H1 (cell line): ENCODE measurements at regions not wholly inside any gene's neighbourhood (a gene's known extent, or its start where the extent isn't known, plus 50 kb on each side); places are given as distances from the start of the nearest gene placed in this dataset.

ENCODE experiments used
- CTCF ChIA-PET: fragments of 300-600 bp; sonication (Branson Sonifier 250); formaldehyde crosslinking; loops from one replicate; lab custom pipeline; 2021; ENCODE audit not compliant: partially characterized antibody; lab: Charles Lee
- POLR2A ChIA-PET: fragments of 300-600 bp; sonication (Branson Sonifier 250); formaldehyde crosslinking; loops from one replicate; lab custom pipeline; 2021; ENCODE audit warnings: inconsistent platforms; ENCODE audit not compliant: partially characterized antibody; lab: Charles Lee
- DNase-seq, 2 experiments: peaks; one replicate each; pipeline versions ENCODE4 v3.0.0 to v3.0.0-alpha.2; 2010 to 2022; ENCODE audit warnings: low spot score in 2 of 2, low read depth in 1 of 2, mixed read lengths in 1 of 2
- FAIRE-seq: peaks from 2 replicates; lab custom pipeline; 2011; peaks lifted over from hg19 to GRCh38; lab: Jason Lieb, UNC
- H2AFZ ChIP-seq: 2 replicates; pipeline ENCODE4 v1.8.1; 2012; ENCODE audit warnings: low read length, inconsistent platforms
- H2AK5ac ChIP-seq: 2 replicates; pipeline ENCODE4 v1.6.1; 2013; ENCODE audit warnings: low read depth, low read length
- H2BK120ac ChIP-seq: replicated peaks from 2 replicates; pipeline ENCODE3; 2013; ENCODE audit warnings: low read depth, low read length, inconsistent platforms
- H2BK12ac ChIP-seq: 2 replicates; pipeline ENCODE4 v1.6.1; 2013; ENCODE audit warnings: low read depth, low read length
- H2BK15ac ChIP-seq: 2 replicates; pipeline ENCODE4 v1.6.1; 2013; ENCODE audit warnings: low read length
- H2BK20ac ChIP-seq: 2 replicates; pipeline ENCODE4 v1.6.1; 2013; ENCODE audit warnings: low read length
- H2BK5ac ChIP-seq: 2 replicates; pipeline ENCODE4 v1.6.1; 2013; ENCODE audit warnings: low read depth, low read length
- H3K14ac ChIP-seq: 2 replicates; pipeline ENCODE4 v1.6.1; 2013; ENCODE audit warnings: inconsistent platforms; ENCODE audit not compliant: insufficient read length
- H3K18ac ChIP-seq: 2 replicates; pipeline ENCODE4 v1.6.1; 2013; ENCODE audit warnings: low read length; ENCODE audit errors: extremely low read depth
- H3K23ac ChIP-seq: 2 replicates; pipeline ENCODE4 v1.6.1; 2013; ENCODE audit warnings: inconsistent platforms; ENCODE audit not compliant: insufficient read length
- H3K23me2 ChIP-seq: 2 replicates; pipeline ENCODE4 v1.6.1; 2013; ENCODE audit warnings: low read depth, low read length
- H3K27ac ChIP-seq: 2 replicates; pipeline ENCODE4 v1.6.1; 2011; ENCODE audit warnings: low read depth, low read length, inconsistent platforms
- H3K27me3 ChIP-seq, 4 experiments: replicated peaks in 1 of 4; 1 replicate in 1 of 4; 2 replicates in 3 of 4; pipeline versions ENCODE4 v1.6.1 to v1.8.1; 2011 to 2013; ENCODE audit warnings: low read length in 3 of 4, mild to moderate bottlenecking in 3 of 4, inconsistent platforms in 2 of 4, mixed read lengths in 2 of 4, moderate library complexity in 1 of 4; ENCODE audit not compliant: control insufficient read depth in 3 of 4, insufficient read depth in 3 of 4; ENCODE audit errors: extremely low read depth in 1 of 4
- H3K36me3 ChIP-seq, 4 experiments: 2 replicates each; pipeline versions ENCODE4 v1.6.1 to v1.8.1; 2011 to 2013; ENCODE audit warnings: mild to moderate bottlenecking in 4 of 4, low read length in 3 of 4, moderate library complexity in 2 of 4, control low read depth in 1 of 4, inconsistent platforms in 1 of 4; ENCODE audit not compliant: insufficient read depth in 4 of 4, control insufficient read depth in 2 of 4
- H3K4ac ChIP-seq: replicated peaks from 2 replicates; pipeline ENCODE3; 2013; ENCODE audit warnings: low read length, low read depth, mixed read lengths, inconsistent platforms; ENCODE audit not compliant: insufficient read length
- H3K4me1 ChIP-seq, 4 experiments: replicated peaks in 1 of 4; 1 replicate in 1 of 4; 2 replicates in 3 of 4; pipeline versions ENCODE4 v1.6.1 to v1.8.1; 2011 to 2013; ENCODE audit warnings: low read length in 3 of 4, inconsistent platforms in 2 of 4, mixed read lengths in 1 of 4; ENCODE audit not compliant: insufficient read depth in 4 of 4, control insufficient read depth in 3 of 4
- H3K4me2 ChIP-seq, 2 experiments: 2 replicates each; pipeline versions ENCODE4 v1.6.1 to v1.8.1; 2011 to 2013; ENCODE audit warnings: low read depth in 2 of 2, low read length in 2 of 2, control low read depth in 1 of 2, inconsistent platforms in 1 of 2, mild to moderate bottlenecking in 1 of 2; ENCODE audit not compliant: insufficient read depth in 1 of 2
- H3K4me3 ChIP-seq, 4 experiments: fragments of 200-600, 300-600 bp in 1 of 4; sonication (generic), shearing (Covaris generic), sonication (Bioruptor Twin) in 1 of 4; 2 replicates each; pipeline versions ENCODE4 v1.5.1 to v1.8.1; 2011 to 2016; ENCODE audit warnings: low read length in 4 of 4, low read depth in 3 of 4, control low read depth in 2 of 4, inconsistent platforms in 2 of 4, mild to moderate bottlenecking in 2 of 4, mixed read lengths in 1 of 4, moderate library complexity in 1 of 4; ENCODE audit not compliant: insufficient read depth in 2 of 4; ENCODE audit errors: extremely low read depth in 1 of 4
- H3K56ac ChIP-seq: replicated peaks from 2 replicates; pipeline ENCODE3; 2013; ENCODE audit warnings: low read depth, mild to moderate bottlenecking, mixed read lengths, low read length, inconsistent platforms; ENCODE audit not compliant: insufficient read length
- H3K79me1 ChIP-seq: 2 replicates; pipeline ENCODE4 v1.6.1; 2013; ENCODE audit warnings: low read depth, low read length, control low read depth
- H3K79me2 ChIP-seq, 2 experiments: 2 replicates each; pipeline versions ENCODE4 v1.6.1 to v1.8.1; 2012 to 2013; ENCODE audit warnings: low read length in 2 of 2, mild to moderate bottlenecking in 2 of 2, inconsistent platforms in 1 of 2; ENCODE audit not compliant: insufficient read depth in 2 of 2, control insufficient read depth in 1 of 2
- H3K9ac ChIP-seq, 4 experiments: replicated peaks in 1 of 4; 1 replicate in 1 of 4; 2 replicates in 3 of 4; pipeline versions ENCODE4 v1.6.1 to v1.8.1; 2011 to 2013; ENCODE audit warnings: low read depth in 3 of 4, low read length in 3 of 4, control low read depth in 2 of 4, mild to moderate bottlenecking in 2 of 4, moderate library complexity in 2 of 4, inconsistent platforms in 1 of 4; ENCODE audit errors: extremely low read depth in 1 of 4
- H3K9me3 ChIP-seq, 2 experiments: 2 replicates each; pipeline versions ENCODE4 v1.6.1 to v1.8.1; 2012 to 2013; ENCODE audit warnings: mild to moderate bottlenecking in 2 of 2, moderate library complexity in 2 of 2, control low read depth in 1 of 2, inconsistent platforms in 1 of 2, low read depth in 1 of 2, low read length in 1 of 2, mixed read lengths in 1 of 2; ENCODE audit not compliant: insufficient read depth in 2 of 2
- H4K20me1 ChIP-seq, 2 experiments: replicated peaks in 1 of 2; 2 replicates each; pipeline versions ENCODE3 to v1.8.1; 2011 to 2013; ENCODE audit warnings: inconsistent platforms in 2 of 2, low read length in 2 of 2, mild to moderate bottlenecking in 1 of 2; ENCODE audit not compliant: insufficient read depth in 2 of 2, control insufficient read depth in 1 of 2
- H4K5ac ChIP-seq: 2 replicates; pipeline ENCODE4 v1.6.1; 2013; ENCODE audit warnings: low read length, low read depth, mixed read lengths, inconsistent platforms; ENCODE audit not compliant: insufficient read length
- H4K8ac ChIP-seq: 2 replicates; pipeline ENCODE4 v1.8.0; 2013; ENCODE audit warnings: mild to moderate bottlenecking, moderate library complexity, low read length, inconsistent platforms; ENCODE audit not compliant: insufficient read depth; ENCODE audit errors: extremely low read depth
- H4K91ac ChIP-seq: replicated peaks from 2 replicates; pipeline ENCODE3; 2013; ENCODE audit warnings: low read length, mixed read lengths, inconsistent platforms; ENCODE audit not compliant: insufficient read length
- CHD2 ChIP-seq: IDR thresholded peaks from 2 replicates; pipeline ENCODE4 v1.6.1; 2012; ENCODE audit warnings: low read length, improper control_type of control experiment
- HDAC6 ChIP-seq: IDR thresholded peaks from one replicate; pipeline ENCODE4 v1.7.1; 2012; ENCODE audit warnings: low read depth, mild to moderate bottlenecking, inconsistent platforms, low read length, moderate library complexity
- KDM5A ChIP-seq: fragments of 200-600 bp; IDR thresholded peaks from 2 replicates; pipeline ENCODE4 v1.7.1; 2012; ENCODE audit warnings: mild to moderate bottlenecking, low read length, inconsistent platforms, mixed read lengths
- MAFK ChIP-seq: IDR thresholded peaks from 2 replicates; pipeline ENCODE4 v1.6.1; 2012; ENCODE audit warnings: low read depth, mild to moderate bottlenecking, improper control_type of control experiment, low read length
- POU5F1 ChIP-seq: IDR thresholded peaks from 2 replicates; pipeline ENCODE4 v1.6.1; 2011; ENCODE audit warnings: low read depth, mild to moderate bottlenecking, low read length, moderate library complexity
- RFX5 ChIP-seq: IDR thresholded peaks from 2 replicates; pipeline ENCODE4 v1.6.1; 2011; ENCODE audit warnings: low read depth, low read length, improper control_type of control experiment, borderline replicate concordance
- SAP30 ChIP-seq: fragments of 300-600 bp; sonication (generic); IDR thresholded peaks from 2 replicates; pipeline ENCODE4 v1.7.1; 2012; ENCODE audit warnings: low read length, moderate library complexity, mild to moderate bottlenecking, inconsistent platforms; ENCODE audit not compliant: insufficient read depth, insufficient replicate concordance
- YY1 ChIP-seq: IDR thresholded peaks from 2 replicates; pipeline ENCODE4 v1.6.1; 2011; ENCODE audit warnings: low read depth, mild to moderate bottlenecking, low read length

DNA sequence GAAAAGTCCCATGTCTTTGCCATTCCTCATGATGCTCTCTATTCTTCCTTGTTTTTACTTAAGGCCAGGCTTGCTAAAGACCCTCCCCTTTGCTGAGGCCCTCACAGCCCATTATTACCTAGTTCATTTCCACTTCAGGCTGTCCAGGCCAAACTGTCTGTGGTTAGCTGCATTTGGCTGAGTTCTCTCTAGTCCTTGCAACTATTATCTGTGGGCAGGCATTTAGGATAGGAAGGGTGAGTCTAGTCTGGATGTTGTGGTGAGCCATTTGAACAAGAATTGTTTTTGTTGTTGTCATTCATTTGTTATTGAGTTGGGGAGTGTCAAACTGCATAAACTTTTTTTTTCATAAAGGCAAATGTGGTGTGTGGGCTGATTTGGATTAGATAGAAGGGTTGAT, 182.4 kb downstream of the CD109 start:
- Histone ChIP-seq H2BK12ac (no peak overlapping the region), H3K4me3 (no peak overlapping the region), H3K36me3 (no peaks in the 10 kb centered on the region), H2BK5ac (no peak overlapping the region), H3K27me3 (no peaks in the 10 kb centered on the region), H3K4me1 (no peaks in the 10 kb centered on the region), H2AFZ (no peak overlapping the region), H2BK15ac (no peak overlapping the region), H3K9me3 (no peaks in the 10 kb centered on the region; a peak in 1 of 4 replicates), H3K79me1 (no peaks in the 10 kb centered on the region), H3K4ac (no peak overlapping the region), H3K23ac (no peak overlapping the region), H3K23me2 (no peaks in the 10 kb centered on the region), H2AK5ac (no peak overlapping the region), H4K8ac (no peak overlapping the region), H3K27ac (no peak overlapping the region), H2BK120ac (no peak overlapping the region), H4K5ac (no peak overlapping the region), H3K18ac (no peak overlapping the region), H3K56ac (no peak overlapping the region), H4K20me1 (no peaks in the 10 kb centered on the region), H3K14ac (no peak overlapping the region), H2BK20ac (no peak overlapping the region), H3K79me2 (no peaks in the 10 kb centered on the region), H3K4me2 (no peak overlapping the region), H3K9ac (no peak overlapping the region), H4K91ac (no peak overlapping the region)
- POLR2A ChIA-PET = interaction anchor here (0.6 kb wide), 1 partner anchor 360 kb away, joined by 3 read pairs; no protein-coding TSS in a partner anchor
- DNase-seq (no peak), FAIRE-seq (no peak)
- TF ChIP-seq POU5F1 (no peak), HDAC6 (no peak), SAP30 (no peak), MAFK (no peak), YY1 (no peak), RFX5 (no peak), CHD2 (no peak), KDM5A (no peak)
- CTCF ChIA-PET = interaction anchor here (0.7 to 2.2 kb wide), 2 partner anchors 22 to 405 kb away, joined by 4 to 6 read pairs; no protein-coding TSS in a partner anchor
